WTC11 (cell line): ENCODE measurements at regions not wholly inside any gene's neighbourhood (a gene's known extent, or its start where the extent isn't known, plus 50 kb on each side); places are given as distances from the start of the nearest gene placed in this dataset.

Experiments used
- ESRRA ChIP-seq: sonication (generic); formaldehyde crosslinking; IDR thresholded peaks from 2 replicates; pipeline ENCODE4 v1.8.1; 2022; ENCODE audit warnings: mild to moderate bottlenecking, missing genetic modification reagents, borderline replicate concordance
- TF ChIP-seq, protein P1 (sequence below): sonication (generic); formaldehyde crosslinking; IDR thresholded peaks from 2 replicates; pipeline ENCODE4 v1.8.0; 2022; ENCODE audit warnings: mild to moderate bottlenecking, missing genetic modification reagents

DNA sequence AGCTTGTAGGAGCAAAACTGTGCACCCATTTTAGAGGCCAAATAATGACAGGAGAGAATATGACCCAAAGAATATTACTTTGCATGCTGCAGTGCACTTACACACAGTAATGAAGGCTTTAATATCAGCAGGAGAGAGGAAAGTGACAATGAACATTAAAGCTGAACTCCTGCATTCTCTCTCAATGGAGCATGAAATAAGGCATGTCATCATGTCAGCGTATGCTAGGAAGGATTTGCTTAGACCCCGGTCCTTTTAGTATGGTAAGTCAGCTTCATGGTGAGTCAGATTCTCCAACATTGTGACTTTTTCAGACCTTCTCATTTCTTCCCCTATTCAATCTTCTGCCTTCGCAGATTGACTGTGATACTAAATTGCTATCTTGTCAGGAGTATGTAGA is 210.7 kb upstream of the TMPRSS15 start:
- no peak for TF ChIP-seq ESRRA (CRISPR knock-in tag)
- TF ChIP-seq, protein P1, sequence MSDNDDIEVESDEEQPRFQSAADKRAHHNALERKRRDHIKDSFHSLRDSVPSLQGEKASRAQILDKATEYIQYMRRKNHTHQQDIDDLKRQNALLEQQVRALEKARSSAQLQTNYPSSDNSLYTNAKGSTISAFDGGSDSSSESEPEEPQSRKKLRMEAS (CRISPR knock-in tag), result no peak
